ENCODE measurements at regions not wholly inside any gene's neighbourhood (a gene's known extent, or its start where the extent isn't known, plus 50 kb on each side); places are given as distances from the start of the nearest gene placed in this dataset.

GRCh38 chr15:39473298-39473947 is 107.5 kb upstream of the THBS1 start (continued):
- TF ChIP-seq, protein P1, sequence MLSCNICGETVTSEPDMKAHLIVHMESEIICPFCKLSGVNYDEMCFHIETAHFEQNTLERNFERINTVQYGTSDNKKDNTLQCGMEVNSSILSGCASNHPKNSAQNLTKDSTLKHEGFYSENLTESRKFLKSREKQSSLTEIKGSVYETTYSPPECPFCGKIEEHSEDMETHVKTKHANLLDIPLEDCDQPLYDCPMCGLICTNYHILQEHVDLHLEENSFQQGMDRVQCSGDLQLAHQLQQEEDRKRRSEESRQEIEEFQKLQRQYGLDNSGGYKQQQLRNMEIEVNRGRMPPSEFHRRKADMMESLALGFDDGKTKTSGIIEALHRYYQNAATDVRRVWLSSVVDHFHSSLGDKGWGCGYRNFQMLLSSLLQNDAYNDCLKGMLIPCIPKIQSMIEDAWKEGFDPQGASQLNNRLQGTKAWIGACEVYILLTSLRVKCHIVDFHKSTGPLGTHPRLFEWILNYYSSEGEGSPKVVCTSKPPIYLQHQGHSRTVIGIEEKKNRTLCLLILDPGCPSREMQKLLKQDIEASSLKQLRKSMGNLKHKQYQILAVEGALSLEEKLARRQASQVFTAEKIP (CRISPR knock-in tag; IDR thresholded peaks at IDR 0.05; ENCODE audit: borderline replicate concordance) = no peak
- TF ChIP-seq, protein P2, sequence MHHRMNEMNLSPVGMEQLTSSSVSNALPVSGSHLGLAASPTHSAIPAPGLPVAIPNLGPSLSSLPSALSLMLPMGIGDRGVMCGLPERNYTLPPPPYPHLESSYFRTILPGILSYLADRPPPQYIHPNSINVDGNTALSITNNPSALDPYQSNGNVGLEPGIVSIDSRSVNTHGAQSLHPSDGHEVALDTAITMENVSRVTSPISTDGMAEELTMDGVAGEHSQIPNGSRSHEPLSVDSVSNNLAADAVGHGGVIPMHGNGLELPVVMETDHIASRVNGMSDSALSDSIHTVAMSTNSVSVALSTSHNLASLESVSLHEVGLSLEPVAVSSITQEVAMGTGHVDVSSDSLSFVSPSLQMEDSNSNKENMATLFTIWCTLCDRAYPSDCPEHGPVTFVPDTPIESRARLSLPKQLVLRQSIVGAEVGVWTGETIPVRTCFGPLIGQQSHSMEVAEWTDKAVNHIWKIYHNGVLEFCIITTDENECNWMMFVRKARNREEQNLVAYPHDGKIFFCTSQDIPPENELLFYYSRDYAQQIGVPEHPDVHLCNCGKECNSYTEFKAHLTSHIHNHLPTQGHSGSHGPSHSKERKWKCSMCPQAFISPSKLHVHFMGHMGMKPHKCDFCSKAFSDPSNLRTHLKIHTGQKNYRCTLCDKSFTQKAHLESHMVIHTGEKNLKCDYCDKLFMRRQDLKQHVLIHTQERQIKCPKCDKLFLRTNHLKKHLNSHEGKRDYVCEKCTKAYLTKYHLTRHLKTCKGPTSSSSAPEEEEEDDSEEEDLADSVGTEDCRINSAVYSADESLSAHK (CRISPR knock-in tag; IDR thresholded peaks at IDR 0.05; ENCODE audit: borderline replicate concordance) = no peak
- no peak for TF ChIP-seq ZNF792 (CRISPR knock-in tag; IDR thresholded peaks at IDR 0.05)
- no peak for TF ChIP-seq ZFP37 (CRISPR knock-in tag; IDR thresholded peaks at IDR 0.05; ENCODE audit: borderline replicate concordance)
- TF ChIP-seq, protein P3, sequence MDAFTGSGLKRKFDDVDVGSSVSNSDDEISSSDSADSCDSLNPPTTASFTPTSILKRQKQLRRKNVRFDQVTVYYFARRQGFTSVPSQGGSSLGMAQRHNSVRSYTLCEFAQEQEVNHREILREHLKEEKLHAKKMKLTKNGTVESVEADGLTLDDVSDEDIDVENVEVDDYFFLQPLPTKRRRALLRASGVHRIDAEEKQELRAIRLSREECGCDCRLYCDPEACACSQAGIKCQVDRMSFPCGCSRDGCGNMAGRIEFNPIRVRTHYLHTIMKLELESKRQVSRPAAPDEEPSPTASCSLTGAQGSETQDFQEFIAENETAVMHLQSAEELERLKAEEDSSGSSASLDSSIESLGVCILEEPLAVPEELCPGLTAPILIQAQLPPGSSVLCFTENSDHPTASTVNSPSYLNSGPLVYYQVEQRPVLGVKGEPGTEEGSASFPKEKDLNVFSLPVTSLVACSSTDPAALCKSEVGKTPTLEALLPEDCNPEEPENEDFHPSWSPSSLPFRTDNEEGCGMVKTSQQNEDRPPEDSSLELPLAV (CRISPR knock-in tag; conservative IDR thresholded peaks at IDR 0.05; ENCODE audit: low read depth) = no peak
- no peak for TF ChIP-seq ZSCAN31 (CRISPR knock-in tag; IDR thresholded peaks at IDR 0.05; ENCODE audit: low read depth)
- TF ChIP-seq ZNF205 (CRISPR knock-in tag; IDR thresholded peaks at IDR 0.05) = no peak
- TF ChIP-seq TGIF2 (CRISPR knock-in tag; IDR thresholded peaks at IDR 0.05) = no peak
- no peak for TF ChIP-seq SMAD1 (CRISPR knock-in tag; IDR thresholded peaks at IDR 0.05; ENCODE audit: borderline replicate concordance, low read depth)
- TF ChIP-seq ZNF430 (CRISPR knock-in tag; IDR thresholded peaks at IDR 0.05) = no peak
- TF ChIP-seq TMF1 (CRISPR knock-in tag; IDR thresholded peaks at IDR 0.05; ENCODE audit: low read depth) = no peak
- TF ChIP-seq KDM6A (CRISPR knock-in tag; IDR thresholded peaks at IDR 0.05; ENCODE audit: low read depth) = no peak
- TF ChIP-seq ZBTB1 (CRISPR knock-in tag; IDR thresholded peaks at IDR 0.05; ENCODE audit: borderline replicate concordance) = no peak
